ENCODE measurements at regions not wholly inside any gene's neighbourhood (a gene's known extent, or its start where the extent isn't known, plus 50 kb on each side); places are given as distances from the start of the nearest gene placed in this dataset.

DNA sequence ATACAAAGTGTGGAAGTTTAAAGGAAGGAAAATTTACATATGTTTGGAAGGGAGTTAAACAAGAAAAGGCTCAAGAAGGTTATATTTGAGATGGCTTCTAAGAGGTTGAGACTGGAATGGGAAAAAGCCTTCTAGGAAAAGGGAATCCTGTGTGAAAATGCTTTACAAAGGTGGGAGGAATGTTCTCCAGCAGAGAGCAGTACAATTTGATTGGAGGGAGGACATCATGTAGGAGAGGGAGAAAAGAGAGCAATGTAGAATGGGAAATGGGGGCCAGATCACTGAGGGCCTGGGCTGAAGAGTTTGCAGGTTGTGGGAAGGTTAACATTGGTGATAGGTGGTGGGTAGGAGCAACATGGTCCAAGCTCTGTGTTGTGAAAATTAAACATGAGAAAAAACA lies 366.9 kb downstream of the XPNPEP1 start:
- TF ChIP-seq, protein P1, sequence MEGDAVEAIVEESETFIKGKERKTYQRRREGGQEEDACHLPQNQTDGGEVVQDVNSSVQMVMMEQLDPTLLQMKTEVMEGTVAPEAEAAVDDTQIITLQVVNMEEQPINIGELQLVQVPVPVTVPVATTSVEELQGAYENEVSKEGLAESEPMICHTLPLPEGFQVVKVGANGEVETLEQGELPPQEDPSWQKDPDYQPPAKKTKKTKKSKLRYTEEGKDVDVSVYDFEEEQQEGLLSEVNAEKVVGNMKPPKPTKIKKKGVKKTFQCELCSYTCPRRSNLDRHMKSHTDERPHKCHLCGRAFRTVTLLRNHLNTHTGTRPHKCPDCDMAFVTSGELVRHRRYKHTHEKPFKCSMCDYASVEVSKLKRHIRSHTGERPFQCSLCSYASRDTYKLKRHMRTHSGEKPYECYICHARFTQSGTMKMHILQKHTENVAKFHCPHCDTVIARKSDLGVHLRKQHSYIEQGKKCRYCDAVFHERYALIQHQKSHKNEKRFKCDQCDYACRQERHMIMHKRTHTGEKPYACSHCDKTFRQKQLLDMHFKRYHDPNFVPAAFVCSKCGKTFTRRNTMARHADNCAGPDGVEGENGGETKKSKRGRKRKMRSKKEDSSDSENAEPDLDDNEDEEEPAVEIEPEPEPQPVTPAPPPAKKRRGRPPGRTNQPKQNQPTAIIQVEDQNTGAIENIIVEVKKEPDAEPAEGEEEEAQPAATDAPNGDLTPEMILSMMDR (conservative IDR thresholded peaks at IDR 0.05 in 1 of 2, IDR thresholded peaks at IDR 0.05 in 1 of 2; ENCODE audit: low read depth in 1 of 2, low read length in 2 of 2), result no peak
- TF ChIP-seq EZH2 (IDR thresholded peaks at IDR 0.05; ENCODE audit: low read length, missing control alignments), result no peak

Measured in fibroblast of lung (primary cell).